Common myeloid progenitor, CD34-positive (primary cell): ENCODE measurements at regions not wholly inside any gene's neighbourhood (a gene's known extent, or its start where the extent isn't known, plus 50 kb on each side); places are given as distances from the start of the nearest gene placed in this dataset.

Source experiments
- CTCF ChIA-PET: fragments of 350-600 bp; sonication (Branson Sonifier 250); formaldehyde crosslinking; loops from one replicate; lab custom pipeline; 2021; ENCODE audit warnings: antibody characterized with exemption; lab: Charles Lee
- POLR2A ChIA-PET: fragments of 350-600 bp; sonication (Branson Sonifier 250); formaldehyde crosslinking; loops from one replicate; lab custom pipeline; 2021; ENCODE audit warnings: antibody characterized with exemption; lab: Charles Lee
- DNase-seq, 3 donors: peaks; one replicate each; pipeline versions ENCODE4 v3.0.0 to v3.0.0-alpha.2; 2013
- H3K27ac ChIP-seq, 2 experiments: 1 replicate in 1 of 2; 2 replicates in 1 of 2; pipeline ENCODE4 v1.7.0; 2013; ENCODE audit warnings: inconsistent platforms in 2 of 2, low read length in 2 of 2, mild to moderate bottlenecking in 2 of 2, low read depth in 1 of 2, moderate library complexity in 1 of 2; ENCODE audit not compliant: severe bottlenecking in 2 of 2, insufficient read depth in 1 of 2, poor library complexity in 1 of 2
- H3K27me3 ChIP-seq, 5 experiments: replicated peaks in 2 of 5; 1 replicate in 3 of 5; 2 replicates in 2 of 5; pipeline versions ENCODE4 v1.6.1 to v1.7.0; 2013; ENCODE audit warnings: low read length in 4 of 5, mild to moderate bottlenecking in 2 of 5, moderate library complexity in 2 of 5, inconsistent platforms in 1 of 5; ENCODE audit not compliant: insufficient read depth in 5 of 5, control insufficient read depth in 4 of 5
- H3K36me3 ChIP-seq, 4 experiments: 1 replicate in 2 of 4; 2 replicates in 2 of 4; pipeline versions ENCODE4 v1.6.1 to v1.7.0; 2013; ENCODE audit warnings: low read length in 3 of 4, control low read depth in 1 of 4, mild to moderate bottlenecking in 1 of 4; ENCODE audit not compliant: control insufficient read depth in 4 of 4, insufficient read depth in 4 of 4
- H3K4me1 ChIP-seq, 4 experiments: 1 replicate in 3 of 4; 2 replicates in 1 of 4; pipeline versions ENCODE4 v1.6.1 to v1.7.1; 2013; ENCODE audit warnings: low read length in 3 of 4, mild to moderate bottlenecking in 3 of 4, control low read depth in 1 of 4, inconsistent platforms in 1 of 4, moderate library complexity in 1 of 4; ENCODE audit not compliant: control insufficient read depth in 4 of 4, insufficient read depth in 4 of 4; ENCODE audit errors: control extremely low read depth in 1 of 4
- H3K4me3 ChIP-seq, 7 experiments: 1 replicate in 4 of 7; 2 replicates in 3 of 7; pipeline versions ENCODE4 v1.5.1 to v1.7.0; 2013; ENCODE audit warnings: mild to moderate bottlenecking in 7 of 7, low read length in 6 of 7, moderate library complexity in 6 of 7, inconsistent platforms in 2 of 7, low read depth in 2 of 7, control low read depth in 1 of 7; ENCODE audit not compliant: insufficient read depth in 4 of 7, control insufficient read depth in 1 of 7; ENCODE audit errors: extremely low read depth in 1 of 7
- H3K9me3 ChIP-seq, 5 experiments: 1 replicate in 4 of 5; 2 replicates in 1 of 5; pipeline versions ENCODE4 v1.6.1 to v1.7.1; 2013; ENCODE audit warnings: low read length in 4 of 5, mild to moderate bottlenecking in 2 of 5, inconsistent platforms in 1 of 5, low read depth in 1 of 5, moderate library complexity in 1 of 5; ENCODE audit not compliant: control insufficient read depth in 4 of 5, insufficient read depth in 2 of 5; ENCODE audit errors: control extremely low read depth in 1 of 5
- WGBS: methylation state at CpG from one replicate; pipeline ENCODE4 v1.1.5; 2013; ENCODE audit not compliant: insufficient coverage; 5-methylcytosine and 5-hydroxymethylcytosine counted together

GRCh38 chr5:149429839-149430721 is 51.0 kb upstream of the IL17B start:
- Histone ChIP-seq H3K4me3 (peak overlapping the region in 2 of 7 experiments; percentile 1 to 37), H3K27me3 (no peaks in the 10 kb centered on the region), H3K4me1 (peaks cover 0 to 49% (median 28%) of the 10 kb centered on the region in 4 experiments), H3K9me3 (no peaks in the 10 kb centered on the region), H3K36me3 (no peaks in the 10 kb centered on the region), H3K27ac (no peak overlapping the region)
- peak in 2 of 3 donors; percentile 67 to 74 for DNase-seq
- ChIA-PET CTCF (interaction anchor here (1.0 to 10.6 kb wide), 10 partner anchors 10 to 113 kb away, joined by 3 to 124 read pairs (median 6); no protein-coding TSS in a partner anchor), POLR2A (interaction anchor here (1.5 kb wide), 1 partner anchor 10 kb away, joined by 5 read pairs; no protein-coding TSS in a partner anchor)
- WGBS = 38% methylated on average over 12 of the region's 15 CpGs
